Testis (tissue), 2 donors: ENCODE measurements at regions not wholly inside any gene's neighbourhood (a gene's known extent, or its start where the extent isn't known, plus 50 kb on each side); places are given as distances from the start of the nearest gene placed in this dataset.

Source experiments
- DNase-seq: peaks from one replicate; pipeline ENCODE4 v3.0.0-alpha.2; 2019
- H3K27ac ChIP-seq, 2 donors: fragments of 200-600 bp; sonication (generic); one replicate each; pipeline ENCODE4 v1.5.1; 2019
- H3K27me3 ChIP-seq: fragments of 200-600 bp; sonication (generic); one replicate; pipeline ENCODE4 v1.5.1; 2019
- H3K36me3 ChIP-seq: fragments of 200-600 bp; sonication (generic); one replicate; pipeline ENCODE4 v1.5.1; 2017; ENCODE audit warnings: low read depth; ENCODE audit errors: missing control alignments
- H3K4me1 ChIP-seq: fragments of 200-600 bp; sonication (generic); one replicate; pipeline ENCODE4 v1.5.1; 2019
- H3K4me3 ChIP-seq, 2 donors: fragments of 200-600 bp; sonication (generic); one replicate each; pipeline ENCODE4 v1.5.1; 2017 to 2019
- H3K9me3 ChIP-seq: fragments of 200-600 bp; sonication (generic); one replicate; pipeline ENCODE4 v1.5.1; 2017
- POLR2A ChIP-seq: fragments of 450-650 bp; IDR thresholded peaks from one replicate; pipeline ENCODE4 v1.6.1; 2017; ENCODE audit warnings: antibody characterized with exemption, mild to moderate bottlenecking, moderate library complexity
- WGBS, 2 donors: methylation state at CpG; one replicate each; pipeline ENCODE4 v1.1.5; 2018; 5-methylcytosine and 5-hydroxymethylcytosine counted together
- intact Hi-C: fragments of 100-400 bp; cut with DNase I; formaldehyde crosslinking; loops from one replicate; pipeline ENCODE4 v1.15.1; 2023; ENCODE audit warnings: low total_unique reads
- TF ChIP-seq, protein P1 (sequence below), 3 experiments: fragments of 450-650 bp in 2 of 3; fragments of 200-600 bp in 1 of 3; sonication (generic) in 1 of 3; IDR thresholded peaks; one replicate each; pipeline ENCODE4 v1.5.1; 2016 to 2019; ENCODE audit warnings: antibody characterized with exemption in 3 of 3, mild to moderate bottlenecking in 2 of 3, moderate library complexity in 1 of 3

DNA sequence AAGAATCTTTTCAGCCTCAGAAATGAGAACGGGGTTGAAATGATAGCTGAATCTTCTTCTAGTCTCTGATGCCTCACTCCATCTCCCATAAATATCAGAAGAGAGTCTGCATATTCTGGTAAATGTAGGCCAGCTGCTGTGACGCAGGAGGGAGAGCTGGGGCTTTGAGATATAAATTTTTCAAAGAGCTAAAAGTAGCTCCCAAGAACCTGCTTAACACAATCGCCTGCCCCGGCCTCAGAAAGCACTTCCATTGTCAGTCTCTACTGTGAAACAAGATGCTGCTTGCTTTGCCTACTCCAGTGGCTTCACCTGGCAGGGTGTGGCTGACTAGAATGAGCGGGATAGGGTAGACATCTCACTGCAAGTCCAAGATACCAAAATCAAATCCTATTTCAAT, 105.0 kb upstream of the CCDC150 start:
- Histone ChIP-seq H3K27me3 (no peaks in the 10 kb centered on the region), H3K27ac (no peak overlapping the region), H3K4me1 (no peaks in the 10 kb centered on the region), H3K4me3 (no peak overlapping the region), H3K9me3 (no peaks in the 10 kb centered on the region), H3K36me3 (no peaks in the 10 kb centered on the region)
- no peak for DNase-seq
- no peak for TF ChIP-seq POLR2A
- TF ChIP-seq, protein P1, sequence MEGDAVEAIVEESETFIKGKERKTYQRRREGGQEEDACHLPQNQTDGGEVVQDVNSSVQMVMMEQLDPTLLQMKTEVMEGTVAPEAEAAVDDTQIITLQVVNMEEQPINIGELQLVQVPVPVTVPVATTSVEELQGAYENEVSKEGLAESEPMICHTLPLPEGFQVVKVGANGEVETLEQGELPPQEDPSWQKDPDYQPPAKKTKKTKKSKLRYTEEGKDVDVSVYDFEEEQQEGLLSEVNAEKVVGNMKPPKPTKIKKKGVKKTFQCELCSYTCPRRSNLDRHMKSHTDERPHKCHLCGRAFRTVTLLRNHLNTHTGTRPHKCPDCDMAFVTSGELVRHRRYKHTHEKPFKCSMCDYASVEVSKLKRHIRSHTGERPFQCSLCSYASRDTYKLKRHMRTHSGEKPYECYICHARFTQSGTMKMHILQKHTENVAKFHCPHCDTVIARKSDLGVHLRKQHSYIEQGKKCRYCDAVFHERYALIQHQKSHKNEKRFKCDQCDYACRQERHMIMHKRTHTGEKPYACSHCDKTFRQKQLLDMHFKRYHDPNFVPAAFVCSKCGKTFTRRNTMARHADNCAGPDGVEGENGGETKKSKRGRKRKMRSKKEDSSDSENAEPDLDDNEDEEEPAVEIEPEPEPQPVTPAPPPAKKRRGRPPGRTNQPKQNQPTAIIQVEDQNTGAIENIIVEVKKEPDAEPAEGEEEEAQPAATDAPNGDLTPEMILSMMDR (IDR thresholded peaks at IDR 0.05) = no peak
- 73 to 75% methylated on average over 5 of the region's 5 CpGs for WGBS, 2 donors
- intact Hi-C loops = no loop called here

GRCh38 chr2:196535061-196535460, 104.5 kb upstream of the CCDC150 start:
- no peak for TF ChIP-seq POLR2A
- TF ChIP-seq, protein P1 (IDR thresholded peaks at IDR 0.05) = no peak

GRCh38 chr2:196535742-196536141, 103.8 kb upstream of the CCDC150 start:
- TF ChIP-seq, protein P1 (IDR thresholded peaks at IDR 0.05) = no peak
- no peak for TF ChIP-seq POLR2A
- Histone ChIP-seq H3K27me3 (no peaks in the 10 kb centered on the region), H3K36me3 (no peaks in the 10 kb centered on the region), H3K4me1 (no peaks in the 10 kb centered on the region), H3K27ac (no peak overlapping the region), H3K9me3 (no peaks in the 10 kb centered on the region), H3K4me3 (no peak overlapping the region)
- no peak for DNase-seq
- intact Hi-C loops = no loop called here
- WGBS, 2 donors = 19 to 31% methylated on average over 1 of the region's 1 CpG

More at GRCh38 chr2:196535061-196535460, 104.5 kb upstream of the CCDC150 start:
- no peaks in the 10 kb centered on the region for H3K9me3 ChIP-seq
- DNase-seq = no peak
- no peaks in the 10 kb centered on the region for H3K27me3 ChIP-seq
- WGBS, 2 donors = 89 to 97% methylated on average over 3 of the region's 3 CpGs
- intact Hi-C loops = no loop called here
- no peaks in the 10 kb centered on the region for H3K36me3 ChIP-seq
- H3K27ac ChIP-seq = no peak overlapping the region
- no peak overlapping the region for H3K4me3 ChIP-seq
- no peaks in the 10 kb centered on the region for H3K4me1 ChIP-seq

DNA sequence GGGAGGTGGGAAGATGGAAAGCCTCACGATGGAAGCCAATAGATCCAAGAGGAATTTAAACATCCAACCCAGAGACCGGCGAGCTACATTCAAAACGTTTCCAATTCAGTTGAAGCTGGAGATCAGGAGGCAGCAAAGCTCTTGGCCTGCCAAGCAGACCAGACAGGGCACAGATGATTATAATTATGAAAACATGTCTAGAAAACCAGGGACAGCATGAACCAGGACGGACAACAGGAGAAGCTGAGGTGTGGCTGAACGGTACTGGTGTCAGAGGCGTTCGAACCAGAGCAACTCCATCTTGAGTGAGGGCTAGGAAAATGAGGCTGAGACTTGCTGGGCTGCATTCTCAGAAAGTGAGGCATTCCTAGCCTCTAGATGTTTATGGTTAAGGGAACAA, 102.2 kb upstream of the CCDC150 start:
- Histone ChIP-seq H3K27ac (no peak overlapping the region), H3K27me3 (no peaks in the 10 kb centered on the region), H3K36me3 (no peaks in the 10 kb centered on the region), H3K4me3 (no peak overlapping the region), H3K9me3 (no peaks in the 10 kb centered on the region), H3K4me1 (no peaks in the 10 kb centered on the region)
- intact Hi-C loops = no loop called here
- TF ChIP-seq, protein P1 (IDR thresholded peaks at IDR 0.05) = no peak
- no peak for TF ChIP-seq POLR2A
- WGBS, 2 donors = 91% methylated on average over 8 of the region's 8 CpGs
- DNase-seq = no peak

DNA sequence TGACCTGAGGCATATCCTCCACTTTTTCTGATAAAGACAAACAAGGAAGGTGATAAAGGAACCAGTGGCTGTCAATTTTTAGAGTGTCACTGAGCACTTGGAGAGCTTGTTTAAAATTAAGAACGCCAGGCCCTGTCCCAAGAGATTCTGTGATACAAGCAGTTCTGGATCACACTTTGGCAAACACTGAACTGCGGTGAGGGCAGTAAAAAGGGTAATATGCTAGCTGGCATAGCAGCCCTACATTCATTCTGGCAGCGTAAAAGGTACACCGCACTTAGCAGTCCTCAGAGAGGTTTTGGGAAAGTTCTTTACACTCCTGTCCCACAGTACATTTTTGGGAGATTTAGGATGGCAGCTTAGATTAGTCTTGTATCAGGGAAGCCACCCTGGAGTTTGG, 101.3 kb upstream of the CCDC150 start:
- Histone ChIP-seq H3K4me1 (no peaks in the 10 kb centered on the region), H3K27ac (no peak overlapping the region), H3K4me3 (no peak overlapping the region), H3K9me3 (no peaks in the 10 kb centered on the region), H3K27me3 (no peaks in the 10 kb centered on the region), H3K36me3 (no peaks in the 10 kb centered on the region)
- 83% methylated on average over 4 of the region's 4 CpGs for WGBS, 2 donors
- TF ChIP-seq POLR2A = no peak
- TF ChIP-seq, protein P1 (IDR thresholded peaks at IDR 0.05) = no peak
- no peak for DNase-seq
- intact Hi-C loops = no loop called here
